Thyroid gland (tissue), 4 donors: ENCODE measurements at regions not wholly inside any gene's neighbourhood (a gene's known extent, or its start where the extent isn't known, plus 50 kb on each side); places are given as distances from the start of the nearest gene placed in this dataset.
"Not testable (repeated sequence)": the region's sequence is repeated elsewhere in the genome, so short reads cannot be mapped to it uniquely, and the experiment has no call there.

ENCODE experiments used
- CTCF ChIP-seq, 6 experiments: fragments of 200-600 bp in 3 of 6; fragments of 450-650 bp in 3 of 6; sonication (generic) in 3 of 6; IDR thresholded peaks; one replicate each; pipeline ENCODE4 v1.5.1; 2016 to 2019; ENCODE audit warnings: antibody characterized with exemption in 6 of 6, mild to moderate bottlenecking in 2 of 6, inconsistent platforms in 1 of 6, moderate library complexity in 1 of 6
- POLR2A ChIP-seq, 2 donors: fragments of 450-650 bp; IDR thresholded peaks; one replicate each; pipeline ENCODE4 v1.6.1; 2017; ENCODE audit warnings: antibody characterized with exemption in 2 of 2, mild to moderate bottlenecking in 2 of 2, moderate library complexity in 1 of 2

- TF ChIP-seq CTCF, POLR2A (IDR thresholded peaks at IDR 0.05): not testable (repeated sequence)
These were observed 104.7 kb upstream of the PLGLB2 start for GRCh38 chr2:87643165-87643564.
